ENCODE measurements at regions not wholly inside any gene's neighbourhood (a gene's known extent, or its start where the extent isn't known, plus 50 kb on each side); places are given as distances from the start of the nearest gene placed in this dataset.

DNA sequence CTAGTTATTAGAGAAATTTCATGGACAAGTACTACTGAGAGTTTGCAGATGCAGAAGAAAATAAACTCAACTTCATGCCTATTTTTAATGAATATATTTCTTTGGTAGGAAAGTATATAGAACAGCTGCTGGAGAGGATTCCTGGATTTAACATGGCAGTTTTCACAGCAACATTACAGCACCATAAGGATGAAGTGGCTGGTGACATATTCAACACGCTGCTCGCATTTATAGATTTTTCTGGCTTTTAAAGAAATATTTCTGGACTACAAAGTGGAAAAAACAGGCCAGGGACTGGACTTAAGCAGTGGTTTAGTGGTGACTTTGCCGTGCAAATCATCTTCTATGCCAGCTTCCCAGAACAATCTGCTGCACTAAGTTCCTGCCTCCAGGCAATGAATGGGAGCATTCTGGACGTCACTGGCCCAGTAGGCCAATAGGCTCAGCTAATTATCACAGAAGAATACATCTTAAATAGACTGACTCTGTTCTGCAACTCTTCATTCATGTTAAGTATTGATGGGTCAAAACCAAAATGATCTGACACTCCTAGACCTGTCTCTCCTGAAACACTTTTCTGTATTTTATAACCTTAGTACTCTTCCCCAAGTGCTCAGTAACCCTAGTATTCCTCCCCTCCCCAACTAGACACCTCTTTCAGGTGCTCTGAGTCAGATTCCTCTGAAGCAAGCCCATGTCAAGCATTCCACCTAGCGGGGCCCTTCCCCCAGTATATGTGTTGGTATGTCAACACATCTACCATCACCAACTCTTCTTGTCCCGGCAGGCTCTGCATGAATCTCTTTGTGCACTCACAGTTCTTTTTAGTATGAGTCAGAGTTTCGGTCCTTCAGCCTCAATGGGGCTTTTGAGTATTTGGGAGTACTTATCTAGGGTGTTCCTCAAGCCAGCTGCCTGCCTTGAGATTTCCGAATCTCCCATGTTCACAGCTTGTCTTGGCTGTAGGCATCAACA, 625.5 kb downstream of the CHSY3 start:
- TF ChIP-seq EZH2 (IDR thresholded peaks at IDR 0.05) (no peak), POLR2AphosphoS5 (IDR thresholded peaks at IDR 0.05; ENCODE audit: borderline replicate concordance, low read depth, low read length) (no peak)
